Smooth muscle cell (in vitro differentiated cells): ENCODE measurements at regions not wholly inside any gene's neighbourhood (a gene's known extent, or its start where the extent isn't known, plus 50 kb on each side); places are given as distances from the start of the nearest gene placed in this dataset.

ENCODE experiments used
- DNase-seq: peaks from one replicate; lab custom pipeline; 2025; ENCODE audit not compliant: unreplicated experiment; lab: John Stamatoyannopoulos, UW
- H2AFZ ChIP-seq: fragments of 200-600 bp; sonication (generic); 2 replicates; pipeline ENCODE4 v1.6.0; 2016; ENCODE audit warnings: antibody characterized with exemption, low read depth, mild to moderate bottlenecking
- H3F3A ChIP-seq: fragments of 200-600 bp; sonication (generic); 2 replicates; pipeline ENCODE4 v1.6.0; 2017; ENCODE audit warnings: antibody characterized with exemption, low read depth
- H3K27ac ChIP-seq: fragments of 200-600 bp; sonication (generic); 2 replicates; pipeline ENCODE4 v1.5.1; 2016; ENCODE audit warnings: low read depth, mild to moderate bottlenecking
- H3K27me3 ChIP-seq: fragments of 200-600 bp; sonication (generic); 2 replicates; pipeline ENCODE4 v1.6.1; 2016; ENCODE audit warnings: low read depth, mild to moderate bottlenecking
- H3K36me3 ChIP-seq: fragments of 200-600 bp; sonication (generic); 2 replicates; pipeline ENCODE4 v1.5.1; 2016; ENCODE audit warnings: low read depth
- H3K4me1 ChIP-seq: fragments of 200-600 bp; sonication (generic); 2 replicates; pipeline ENCODE4 v1.5.1; 2016; ENCODE audit warnings: low read depth
- H3K4me2 ChIP-seq: fragments of 200-600 bp; sonication (generic); 2 replicates; pipeline ENCODE4 v1.6.0; 2016; ENCODE audit warnings: mild to moderate bottlenecking
- H3K4me3 ChIP-seq: fragments of 200-600 bp; sonication (generic); 2 replicates; pipeline ENCODE4 v1.5.1; 2016; ENCODE audit warnings: mild to moderate bottlenecking
- H3K79me2 ChIP-seq: fragments of 200-600 bp; sonication (generic); 2 replicates; pipeline ENCODE4 v1.6.0; 2016; ENCODE audit warnings: low read depth, mild to moderate bottlenecking
- H3K9ac ChIP-seq: fragments of 200-600 bp; sonication (generic); 2 replicates; pipeline ENCODE4 v1.6.0; 2016; ENCODE audit warnings: low read depth
- H3K9me3 ChIP-seq: fragments of 200-600 bp; sonication (generic); replicated peaks from 2 replicates; pipeline ENCODE4 v1.5.1; 2016; ENCODE audit warnings: low read depth
- H4K20me1 ChIP-seq: fragments of 200-600 bp; sonication (generic); 2 replicates; pipeline ENCODE4 v1.6.0; 2016; ENCODE audit warnings: low read depth
- CTCF ChIP-seq: fragments of 200-600 bp; sonication (generic); IDR thresholded peaks from 2 replicates; pipeline ENCODE4 v1.5.1; 2017; ENCODE audit warnings: borderline replicate concordance, mild to moderate bottlenecking, antibody characterized with exemption; ENCODE audit not compliant: insufficient read depth, poor library complexity, severe bottlenecking
- WGBS: methylation state at CpG from one replicate; pipeline ENCODE4 v1.1.7; 2016; ENCODE audit warnings: low lambda C conversion rate; 5-methylcytosine and 5-hydroxymethylcytosine counted together

GRCh38 chr1:4557949-4558348 is 96.5 kb upstream of the AJAP1 start:
- no peak for DNase-seq
- H3K27ac ChIP-seq, result no peak overlapping the region
- no peaks in the 10 kb centered on the region for H3K4me1 ChIP-seq
- H3F3A ChIP-seq, result no peaks in the 10 kb centered on the region
- no peak overlapping the region for H3K4me2 ChIP-seq
- H3K36me3 ChIP-seq, result no peaks in the 10 kb centered on the region
- H4K20me1 ChIP-seq, result no peaks in the 10 kb centered on the region
- no peak overlapping the region for H2AFZ ChIP-seq
- H3K79me2 ChIP-seq, result no peaks in the 10 kb centered on the region
- no peak overlapping the region for H3K4me3 ChIP-seq
- TF ChIP-seq CTCF, result no peak
- H3K9me3 ChIP-seq, result no peaks in the 10 kb centered on the region
- H3K27me3 ChIP-seq, result no peaks in the 10 kb centered on the region
- H3K9ac ChIP-seq, result no peak overlapping the region
- 70% methylated on average over 5 of the region's 5 CpGs for WGBS

GRCh38 chr1:4561205-4561604 is 93.2 kb upstream of the AJAP1 start:
- Histone ChIP-seq H3K4me3 (no peak overlapping the region), H3K4me2 (no peak overlapping the region), H3K9me3 (no peaks in the 10 kb centered on the region), H2AFZ (no peak overlapping the region), H3K79me2 (no peaks in the 10 kb centered on the region), H3K27me3 (no peaks in the 10 kb centered on the region), H3K27ac (no peak overlapping the region), H3F3A (no peaks in the 10 kb centered on the region), H3K4me1 (no peaks in the 10 kb centered on the region), H3K36me3 (no peaks in the 10 kb centered on the region), H3K9ac (no peak overlapping the region), H4K20me1 (no peaks in the 10 kb centered on the region)
- 21% methylated on average over 10 of the region's 10 CpGs for WGBS
- TF ChIP-seq CTCF, result no peak
- no peak for DNase-seq

- Histone ChIP-seq H3K9me3 (no peaks in the 10 kb centered on the region), H3K79me2 (no peaks in the 10 kb centered on the region), H3K9ac (no peak overlapping the region), H3F3A (no peaks in the 10 kb centered on the region), H3K4me1 (no peaks in the 10 kb centered on the region), H3K27ac (no peak overlapping the region), H4K20me1 (no peaks in the 10 kb centered on the region), H3K27me3 (no peaks in the 10 kb centered on the region), H3K36me3 (no peaks in the 10 kb centered on the region), H2AFZ (no peak overlapping the region), H3K4me2 (no peak overlapping the region), H3K4me3 (no peak overlapping the region)
- TF ChIP-seq CTCF, result no peak
- WGBS, result 96% methylated on average over 9 of the region's 9 CpGs
- DNase-seq, result no peak
Observed at GRCh38 chr1:4562321-4562720, 92.1 kb upstream of the AJAP1 start.

GRCh38 chr1:4563586-4563985 is 90.8 kb upstream of the AJAP1 start:
- H3K4me3 ChIP-seq, result no peak overlapping the region
- H3K79me2 ChIP-seq, result no peaks in the 10 kb centered on the region
- H3K9ac ChIP-seq, result no peak overlapping the region
- no peak overlapping the region for H3K27ac ChIP-seq
- H3K4me1 ChIP-seq, result no peaks in the 10 kb centered on the region
- no peaks in the 10 kb centered on the region for H4K20me1 ChIP-seq
- DNase-seq, result no peak
- TF ChIP-seq CTCF, result no peak
- 88% methylated on average over 4 of the region's 4 CpGs for WGBS
- H3F3A ChIP-seq, result no peaks in the 10 kb centered on the region
- H3K9me3 ChIP-seq, result no peaks in the 10 kb centered on the region
- no peaks in the 10 kb centered on the region for H3K36me3 ChIP-seq
- no peaks in the 10 kb centered on the region for H3K27me3 ChIP-seq
- no peak overlapping the region for H2AFZ ChIP-seq
- H3K4me2 ChIP-seq, result no peak overlapping the region
